Activated T-helper 1 cell treated with anti-CD3 and anti-CD28 coated beads, Interleukin-12 subunit alpha, Interleukin-12 subunit beta, Interleukin-2, Interleukin-4 antibody, amounts not matched to agents 30 ng/mL and 10 ng/mL and 1 ng/mL, durations not matched to agents 14 hours and 24 hours and 36 hours (primary cell): ENCODE measurements at regions not wholly inside any gene's neighbourhood (a gene's known extent, or its start where the extent isn't known, plus 50 kb on each side); places are given as distances from the start of the nearest gene placed in this dataset.

ENCODE experiments used
- DNase-seq: peaks from one replicate; pipeline ENCODE4 v3.0.0; 2021; ENCODE audit warnings: low spot score
- H3K27ac Mint-ChIP-seq: one replicate; pipeline ENCODE4 v1.8.0; 2021; ENCODE audit warnings: mild to moderate bottlenecking, mixed read lengths
- H3K27me3 Mint-ChIP-seq: one replicate; pipeline ENCODE4 v1.8.0; 2022; ENCODE audit warnings: mild to moderate bottlenecking, moderate library complexity, mixed read lengths; ENCODE audit not compliant: insufficient read depth
- H3K36me3 Mint-ChIP-seq: one replicate; pipeline ENCODE4 v1.8.0; 2021; ENCODE audit warnings: low read depth, mixed read lengths
- H3K4me1 Mint-ChIP-seq: one replicate; pipeline ENCODE4 v1.8.0; 2021; ENCODE audit warnings: low read depth, mixed read lengths
- H3K4me3 Mint-ChIP-seq: one replicate; pipeline ENCODE4 v1.8.0; 2021; ENCODE audit warnings: mild to moderate bottlenecking, moderate library complexity, mixed read lengths
- H3K9me3 Mint-ChIP-seq: one replicate; pipeline ENCODE4 v1.8.0; 2021; ENCODE audit warnings: mixed read lengths
- intact Hi-C: fragments of 100-400 bp; cut with micrococcal nuclease; formaldehyde crosslinking; loops from one replicate; pipeline ENCODE4 v1.15.1; 2024

GRCh38 chr4:65195666-65196065, 474.6 kb downstream of the EPHA5 start:
- H3K36me3 Mint-ChIP-seq = no peaks in the 10 kb centered on the region
- H3K4me1 Mint-ChIP-seq = no peaks in the 10 kb centered on the region
- intact Hi-C loops = no loop called here
- no peaks in the 10 kb centered on the region for H3K9me3 Mint-ChIP-seq
- no peak overlapping the region for H3K4me3 Mint-ChIP-seq
- no peak overlapping the region for H3K27ac Mint-ChIP-seq
- H3K27me3 Mint-ChIP-seq = no peaks in the 10 kb centered on the region
- no peak for DNase-seq

- Mint-ChIP-seq H3K4me3 (no peak overlapping the region), H3K27me3 (no peaks in the 10 kb centered on the region)
- no peak for DNase-seq
Measured at GRCh38 chr4:65195002-65195401, 475.3 kb downstream of the EPHA5 start.

GRCh38 chr4:65193985-65194384, 476.3 kb downstream of the EPHA5 start:
- intact Hi-C loops = no loop called here
- Mint-ChIP-seq H3K9me3 (no peaks in the 10 kb centered on the region), H3K36me3 (no peaks in the 10 kb centered on the region), H3K27me3 (no peaks in the 10 kb centered on the region), H3K4me1 (no peaks in the 10 kb centered on the region), H3K4me3 (no peak overlapping the region), H3K27ac (no peak overlapping the region)
- no peak for DNase-seq

More at GRCh38 chr4:65195002-65195401, 475.3 kb downstream of the EPHA5 start:
- no peaks in the 10 kb centered on the region for H3K36me3 Mint-ChIP-seq
- H3K9me3 Mint-ChIP-seq = no peaks in the 10 kb centered on the region
- H3K4me1 Mint-ChIP-seq = no peaks in the 10 kb centered on the region
- H3K27ac Mint-ChIP-seq = no peak overlapping the region
- intact Hi-C loops = no loop called here

GRCh38 chr4:65190780-65191179, 479.5 kb downstream of the EPHA5 start:
- Mint-ChIP-seq H3K27ac (no peak overlapping the region), H3K4me3 (no peak overlapping the region), H3K36me3 (no peaks in the 10 kb centered on the region), H3K27me3 (no peaks in the 10 kb centered on the region), H3K9me3 (no peaks in the 10 kb centered on the region), H3K4me1 (no peaks in the 10 kb centered on the region)
- no peak for DNase-seq
- intact Hi-C loops = no loop called here

- no peak overlapping the region for H3K27ac Mint-ChIP-seq
- no peak for DNase-seq
- H3K4me1 Mint-ChIP-seq = no peaks in the 10 kb centered on the region
- H3K27me3 Mint-ChIP-seq = no peaks in the 10 kb centered on the region
- no peaks in the 10 kb centered on the region for H3K36me3 Mint-ChIP-seq
- intact Hi-C loops = no loop called here
- peaks cover 10% of the 10 kb centered on the region for H3K9me3 Mint-ChIP-seq
- no peak overlapping the region for H3K4me3 Mint-ChIP-seq
Measured at GRCh38 chr4:65175585-65175984, 494.7 kb downstream of the EPHA5 start.

- no peak overlapping the region for H3K27ac Mint-ChIP-seq
- H3K4me1 Mint-ChIP-seq = no peaks in the 10 kb centered on the region
- DNase-seq = no peak
- no peaks in the 10 kb centered on the region for H3K27me3 Mint-ChIP-seq
- H3K36me3 Mint-ChIP-seq = no peaks in the 10 kb centered on the region
- H3K4me3 Mint-ChIP-seq = no peak overlapping the region
- peaks cover 8% of the 10 kb centered on the region for H3K9me3 Mint-ChIP-seq
- intact Hi-C loops = no loop called here
Measured at GRCh38 chr4:65170768-65171514, 499.3 kb downstream of the EPHA5 start.

GRCh38 chr4:65167719-65168118, 502.6 kb downstream of the EPHA5 start:
- H3K4me1 Mint-ChIP-seq = no peaks in the 10 kb centered on the region
- intact Hi-C loops = no loop called here
- DNase-seq = no peak
- H3K4me3 Mint-ChIP-seq = no peak overlapping the region
- no peaks in the 10 kb centered on the region for H3K36me3 Mint-ChIP-seq
- no peaks in the 10 kb centered on the region for H3K9me3 Mint-ChIP-seq
- H3K27ac Mint-ChIP-seq = no peak overlapping the region
- H3K27me3 Mint-ChIP-seq = no peaks in the 10 kb centered on the region

- no peak for DNase-seq
- Mint-ChIP-seq H3K27ac (no peak overlapping the region), H3K9me3 (peaks cover 5% of the 10 kb centered on the region), H3K27me3 (no peaks in the 10 kb centered on the region), H3K4me3 (no peak overlapping the region), H3K4me1 (no peaks in the 10 kb centered on the region), H3K36me3 (no peaks in the 10 kb centered on the region)
- intact Hi-C loops = no loop called here
Measured at GRCh38 chr4:65152205-65152604, 518.1 kb downstream of the EPHA5 start.

- intact Hi-C loops = no loop called here
- Mint-ChIP-seq H3K36me3 (no peaks in the 10 kb centered on the region), H3K4me3 (no peak overlapping the region), H3K27me3 (no peaks in the 10 kb centered on the region), H3K4me1 (no peaks in the 10 kb centered on the region), H3K9me3 (peaks cover 9% of the 10 kb centered on the region), H3K27ac (no peak overlapping the region)
- no peak for DNase-seq
Measured at GRCh38 chr4:65139998-65140397, 530.3 kb downstream of the EPHA5 start.

GRCh38 chr4:65126200-65126599, 544.1 kb downstream of the EPHA5 start:
- intact Hi-C loops = loop anchor here (10.0 kb wide), 1 partner anchor 59 kb away; no protein-coding TSS in a partner anchor
- no peaks in the 10 kb centered on the region for H3K36me3 Mint-ChIP-seq
- H3K27ac Mint-ChIP-seq = no peak overlapping the region
- DNase-seq = no peak
- H3K4me1 Mint-ChIP-seq = no peaks in the 10 kb centered on the region
- H3K9me3 Mint-ChIP-seq = peaks cover 5% of the 10 kb centered on the region
- no peaks in the 10 kb centered on the region for H3K27me3 Mint-ChIP-seq
- H3K4me3 Mint-ChIP-seq = no peak overlapping the region

- DNase-seq = no peak
- Mint-ChIP-seq H3K27ac (no peak overlapping the region), H3K9me3 (peaks cover 2% of the 10 kb centered on the region), H3K4me1 (no peaks in the 10 kb centered on the region), H3K4me3 (no peak overlapping the region), H3K36me3 (no peaks in the 10 kb centered on the region), H3K27me3 (no peaks in the 10 kb centered on the region)
- intact Hi-C loops = loop anchor here (10.0 kb wide), 1 partner anchor 65 kb away; no protein-coding TSS in a partner anchor
Measured at GRCh38 chr4:65120287-65120686, 550.0 kb downstream of the EPHA5 start.

- Mint-ChIP-seq H3K4me3 (no peak overlapping the region), H3K36me3 (no peaks in the 10 kb centered on the region), H3K4me1 (no peaks in the 10 kb centered on the region), H3K27ac (no peak overlapping the region), H3K27me3 (no peaks in the 10 kb centered on the region), H3K9me3 (peaks cover 6% of the 10 kb centered on the region)
- DNase-seq = no peak
- intact Hi-C loops = no loop called here
Measured at GRCh38 chr4:65102419-65102818, 567.9 kb downstream of the EPHA5 start.

GRCh38 chr4:65096630-65097029, 573.7 kb downstream of the EPHA5 start:
- Mint-ChIP-seq H3K27me3 (no peaks in the 10 kb centered on the region), H3K27ac (no peak overlapping the region), H3K9me3 (peaks cover 6% of the 10 kb centered on the region), H3K4me3 (no peak overlapping the region), H3K36me3 (no peaks in the 10 kb centered on the region), H3K4me1 (no peaks in the 10 kb centered on the region)
- intact Hi-C loops = no loop called here
- no peak for DNase-seq

GRCh38 chr4:65089666-65090065, 580.6 kb downstream of the EPHA5 start:
- Mint-ChIP-seq H3K4me3 (no peak overlapping the region), H3K4me1 (no peaks in the 10 kb centered on the region), H3K27ac (no peak overlapping the region)

More at GRCh38 chr4:65089666-65090065, 580.6 kb downstream of the EPHA5 start:
- no peak for DNase-seq
- H3K9me3 Mint-ChIP-seq = peaks cover 4% of the 10 kb centered on the region
- no peaks in the 10 kb centered on the region for H3K36me3 Mint-ChIP-seq
- H3K27me3 Mint-ChIP-seq = no peaks in the 10 kb centered on the region
- intact Hi-C loops = no loop called here
